ENCODE measurements at regions not wholly inside any gene's neighbourhood (a gene's known extent, or its start where the extent isn't known, plus 50 kb on each side); places are given as distances from the start of the nearest gene placed in this dataset.

GRCh38 chr2:198703281-198703680, 754.5 kb downstream of the SATB2 start:
- TF ChIP-seq EZH2 (IDR thresholded peaks at IDR 0.05; ENCODE audit: insufficient read depth, poor library complexity, severe bottlenecking) (no peak), EZH2phosphoT487 (IDR thresholded peaks at IDR 0.05; ENCODE audit: insufficient read depth, low read depth) (no peak)
